GM12892 (cell line): ENCODE measurements at regions not wholly inside any gene's neighbourhood (a gene's known extent, or its start where the extent isn't known, plus 50 kb on each side); places are given as distances from the start of the nearest gene placed in this dataset.

Experiments
- POLR2A ChIP-seq: IDR thresholded peaks from 2 replicates; pipeline ENCODE4 v1.6.1; 2011; ENCODE audit warnings: low read depth, low read length, control low read depth
- TAF1 ChIP-seq: IDR thresholded peaks from 2 replicates; pipeline ENCODE4 v1.6.1; 2011; ENCODE audit warnings: low read depth, mild to moderate bottlenecking, control low read depth, low read length, borderline replicate concordance

GRCh38 chr4:163582703-163583102 lies 88.2 kb downstream of the TMA16 start:
- TF ChIP-seq TAF1 (no peak), POLR2A (no peak)
